ENCODE measurements at regions not wholly inside any gene's neighbourhood (a gene's known extent, or its start where the extent isn't known, plus 50 kb on each side); places are given as distances from the start of the nearest gene placed in this dataset.

DNA sequence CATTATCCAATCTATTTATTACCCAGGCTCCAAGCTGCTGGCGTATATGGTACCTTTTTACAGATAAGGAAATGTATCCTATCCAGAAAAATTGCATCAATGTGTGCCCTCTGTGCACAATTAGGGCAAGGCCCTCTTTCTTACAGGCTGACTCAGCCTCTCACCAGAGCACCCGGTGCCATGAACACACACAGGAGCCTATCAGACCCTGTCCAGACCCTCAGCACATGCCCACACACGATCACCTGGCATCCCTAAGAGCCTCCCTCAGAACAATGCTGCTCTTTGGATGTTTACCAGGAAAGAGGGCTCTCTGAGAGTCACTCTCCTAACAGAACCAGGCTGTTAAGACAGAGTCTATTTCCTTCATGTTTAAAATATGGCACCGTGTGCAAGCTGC is 460.0 kb upstream of the TBL1XR1 start:
- TF ChIP-seq, protein P1, sequence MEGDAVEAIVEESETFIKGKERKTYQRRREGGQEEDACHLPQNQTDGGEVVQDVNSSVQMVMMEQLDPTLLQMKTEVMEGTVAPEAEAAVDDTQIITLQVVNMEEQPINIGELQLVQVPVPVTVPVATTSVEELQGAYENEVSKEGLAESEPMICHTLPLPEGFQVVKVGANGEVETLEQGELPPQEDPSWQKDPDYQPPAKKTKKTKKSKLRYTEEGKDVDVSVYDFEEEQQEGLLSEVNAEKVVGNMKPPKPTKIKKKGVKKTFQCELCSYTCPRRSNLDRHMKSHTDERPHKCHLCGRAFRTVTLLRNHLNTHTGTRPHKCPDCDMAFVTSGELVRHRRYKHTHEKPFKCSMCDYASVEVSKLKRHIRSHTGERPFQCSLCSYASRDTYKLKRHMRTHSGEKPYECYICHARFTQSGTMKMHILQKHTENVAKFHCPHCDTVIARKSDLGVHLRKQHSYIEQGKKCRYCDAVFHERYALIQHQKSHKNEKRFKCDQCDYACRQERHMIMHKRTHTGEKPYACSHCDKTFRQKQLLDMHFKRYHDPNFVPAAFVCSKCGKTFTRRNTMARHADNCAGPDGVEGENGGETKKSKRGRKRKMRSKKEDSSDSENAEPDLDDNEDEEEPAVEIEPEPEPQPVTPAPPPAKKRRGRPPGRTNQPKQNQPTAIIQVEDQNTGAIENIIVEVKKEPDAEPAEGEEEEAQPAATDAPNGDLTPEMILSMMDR (IDR thresholded peaks at IDR 0.05), result no peak
- TF ChIP-seq POLR2A (IDR thresholded peaks at IDR 0.05) (no peak), EP300 (IDR thresholded peaks at IDR 0.05) (no peak), POLR2AphosphoS5 (IDR thresholded peaks at IDR 0.05) (no peak)
